BJ (cell line): ENCODE measurements at regions not wholly inside any gene's neighbourhood (a gene's known extent, or its start where the extent isn't known, plus 50 kb on each side); places are given as distances from the start of the nearest gene placed in this dataset.

ENCODE experiments used
- CTCF ChIA-PET: fragments of 350-600 bp; formaldehyde crosslinking; extraction: SDS; loops from one replicate; lab custom pipeline; 2021; ENCODE audit warnings: antibody characterized with exemption, inconsistent platforms; lab: Yijun Ruan, JAX
- POLR2A ChIA-PET: fragments of 300-600 bp; sonication (Branson Sonifier 250); formaldehyde crosslinking; extraction: SDS; loops from one replicate; lab custom pipeline; 2021; ENCODE audit warnings: antibody characterized with exemption; lab: Charles Lee
- DNase-seq: peaks from one replicate; pipeline ENCODE4 v3.0.0-alpha.2; 2011; ENCODE audit warnings: low read depth
- H3K27me3 ChIP-seq: 2 replicates; pipeline ENCODE4 v1.6.0; 2011; ENCODE audit warnings: low read length; ENCODE audit not compliant: control insufficient read depth, insufficient read depth
- H3K36me3 ChIP-seq: 2 replicates; pipeline ENCODE4 v1.5.1; 2011; ENCODE audit warnings: low read length; ENCODE audit not compliant: control insufficient read depth, insufficient read depth
- H3K4me3 ChIP-seq: 2 replicates; pipeline ENCODE4 v1.5.1; 2011; ENCODE audit warnings: low read depth, mild to moderate bottlenecking, control low read depth, low read length
- TF ChIP-seq, protein P1 (sequence below): IDR thresholded peaks from 2 replicates; pipeline ENCODE4 v1.5.1; 2011; ENCODE audit warnings: low read depth, mild to moderate bottlenecking, control low read depth, inconsistent platforms, low read length, moderate library complexity; ENCODE audit not compliant: insufficient read depth

- no peak for DNase-seq
- Histone ChIP-seq H3K27me3 (no peaks in the 10 kb centered on the region), H3K36me3 (no peaks in the 10 kb centered on the region), H3K4me3 (no peak overlapping the region)
- POLR2A ChIA-PET: no interaction called here
- CTCF ChIA-PET: no interaction called here
- TF ChIP-seq, protein P1, sequence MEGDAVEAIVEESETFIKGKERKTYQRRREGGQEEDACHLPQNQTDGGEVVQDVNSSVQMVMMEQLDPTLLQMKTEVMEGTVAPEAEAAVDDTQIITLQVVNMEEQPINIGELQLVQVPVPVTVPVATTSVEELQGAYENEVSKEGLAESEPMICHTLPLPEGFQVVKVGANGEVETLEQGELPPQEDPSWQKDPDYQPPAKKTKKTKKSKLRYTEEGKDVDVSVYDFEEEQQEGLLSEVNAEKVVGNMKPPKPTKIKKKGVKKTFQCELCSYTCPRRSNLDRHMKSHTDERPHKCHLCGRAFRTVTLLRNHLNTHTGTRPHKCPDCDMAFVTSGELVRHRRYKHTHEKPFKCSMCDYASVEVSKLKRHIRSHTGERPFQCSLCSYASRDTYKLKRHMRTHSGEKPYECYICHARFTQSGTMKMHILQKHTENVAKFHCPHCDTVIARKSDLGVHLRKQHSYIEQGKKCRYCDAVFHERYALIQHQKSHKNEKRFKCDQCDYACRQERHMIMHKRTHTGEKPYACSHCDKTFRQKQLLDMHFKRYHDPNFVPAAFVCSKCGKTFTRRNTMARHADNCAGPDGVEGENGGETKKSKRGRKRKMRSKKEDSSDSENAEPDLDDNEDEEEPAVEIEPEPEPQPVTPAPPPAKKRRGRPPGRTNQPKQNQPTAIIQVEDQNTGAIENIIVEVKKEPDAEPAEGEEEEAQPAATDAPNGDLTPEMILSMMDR: no peak
These were observed 1830.6 kb upstream of the CELF4 start for GRCh38 chr18:39396168-39396567.

DNA sequence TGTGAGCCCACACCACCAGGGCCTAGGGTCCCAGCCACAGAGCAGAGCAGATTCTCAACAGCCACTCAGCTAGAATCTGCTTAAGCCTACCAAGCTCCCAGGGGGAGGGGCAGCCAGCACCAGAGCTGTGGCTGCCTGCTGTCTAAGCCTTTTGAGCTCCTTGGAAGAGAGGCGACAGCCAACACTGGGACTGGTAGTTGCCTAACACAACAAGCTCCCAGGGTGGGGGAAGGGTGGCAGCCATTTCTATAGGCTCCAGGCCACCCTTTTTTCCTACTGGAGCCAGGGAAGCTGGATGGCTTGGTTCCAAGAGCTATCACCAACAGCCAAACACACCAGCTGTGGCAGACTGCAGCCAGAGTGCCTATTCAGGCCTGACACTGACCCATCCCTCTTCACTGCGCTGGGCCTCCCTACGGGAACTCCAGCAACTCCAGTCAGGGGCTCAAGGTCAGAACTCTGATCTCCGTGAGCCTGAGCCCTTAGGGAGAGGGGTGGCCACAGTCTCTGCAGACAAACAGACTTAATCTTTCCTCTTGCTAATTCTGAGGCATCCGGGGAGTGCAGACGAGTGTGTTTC is 1824.3 kb upstream of the CELF4 start:
- ChIA-PET CTCF (interaction anchor here (1.3 kb wide), 1 partner anchor 13 kb away, joined by 3 read pairs; no protein-coding TSS in a partner anchor), POLR2A (no interaction called here)
- Histone ChIP-seq H3K36me3 (no peaks in the 10 kb centered on the region), H3K27me3 (no peaks in the 10 kb centered on the region), H3K4me3 (no peak overlapping the region)
- no peak for DNase-seq
- TF ChIP-seq, protein P1: no peak

DNA sequence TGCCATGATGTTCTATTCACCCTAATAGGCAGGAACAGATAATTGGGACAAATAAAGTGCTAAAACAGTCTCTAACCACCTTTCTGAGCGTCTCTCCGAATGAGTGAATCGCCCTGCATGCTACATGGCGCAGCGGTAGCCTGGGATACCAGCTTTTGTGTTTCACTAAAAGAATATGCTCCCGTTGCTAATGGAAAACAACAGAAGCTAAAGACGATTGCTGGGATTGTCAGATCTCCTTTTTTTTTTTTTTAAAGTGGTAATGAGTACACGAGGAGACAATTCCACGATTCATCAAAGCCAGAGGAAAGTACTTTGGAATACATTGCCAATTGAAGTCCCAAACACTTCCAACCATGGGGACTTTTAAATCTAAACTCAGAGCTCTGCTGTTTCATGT is 1815.3 kb upstream of the CELF4 start:
- H3K4me3 ChIP-seq: no peak overlapping the region
- no peaks in the 10 kb centered on the region for H3K36me3 ChIP-seq
- POLR2A ChIA-PET: no interaction called here
- CTCF ChIA-PET: no interaction called here
- TF ChIP-seq, protein P1: no peak
- no peak for DNase-seq
- no peaks in the 10 kb centered on the region for H3K27me3 ChIP-seq

GRCh38 chr18:39380186-39380725 is 1814.7 kb upstream of the CELF4 start:
- ChIA-PET CTCF (no interaction called here), POLR2A (no interaction called here)
- Histone ChIP-seq H3K36me3 (no peaks in the 10 kb centered on the region), H3K4me3 (no peak overlapping the region), H3K27me3 (no peaks in the 10 kb centered on the region)
- TF ChIP-seq, protein P1: no peak
- no peak for DNase-seq

- TF ChIP-seq, protein P1: no peak
- ChIA-PET POLR2A (no interaction called here), CTCF (no interaction called here)
These were observed 1809.5 kb upstream of the CELF4 start for GRCh38 chr18:39375066-39375465.

More at GRCh38 chr18:39375066-39375465, 1809.5 kb upstream of the CELF4 start:
- no peak overlapping the region for H3K4me3 ChIP-seq
- no peaks in the 10 kb centered on the region for H3K27me3 ChIP-seq
- peak; percentile 19 for DNase-seq
- no peaks in the 10 kb centered on the region for H3K36me3 ChIP-seq
